Psoas muscle (tissue), 7 donors: ENCODE measurements at regions not wholly inside any gene's neighbourhood (a gene's known extent, or its start where the extent isn't known, plus 50 kb on each side); places are given as distances from the start of the nearest gene placed in this dataset.

Experiments
- ATAC-seq, 4 donors: fragments of 200-7000 bp; cut with Tn5 transposase; one replicate each; pipeline ENCODE4 v1.9.1; 2020; ENCODE audit warnings: moderate library complexity in 3 of 4, mild to moderate bottlenecking in 2 of 4
- DNase-seq, 2 donors: peaks; one replicate each; pipeline ENCODE4 v3.0.0-alpha.2; 2020
- H3K27ac ChIP-seq: fragments of 200-600 bp; one replicate; pipeline ENCODE4 v1.8.0; 2022
- H3K27me3 ChIP-seq, 3 donors: fragments of 200-600 bp in 1 of 3; one replicate each; pipeline versions ENCODE4 v1.6.1 to v1.8.0; 2013 to 2022; ENCODE audit warnings: low read length in 2 of 3, mild to moderate bottlenecking in 2 of 3, moderate library complexity in 1 of 3; ENCODE audit not compliant: insufficient read depth in 3 of 3
- H3K36me3 ChIP-seq, 2 donors: fragments of 200-600 bp in 1 of 2; one replicate each; pipeline versions ENCODE4 v1.6.1 to v1.8.0; 2013 to 2022; ENCODE audit warnings: low read depth in 1 of 2, mild to moderate bottlenecking in 1 of 2, moderate library complexity in 1 of 2; ENCODE audit not compliant: insufficient read depth in 1 of 2
- H3K4me1 ChIP-seq: fragments of 200-600 bp; one replicate; pipeline ENCODE4 v1.8.0; 2022
- H3K4me3 ChIP-seq: fragments of 200-600 bp; one replicate; pipeline ENCODE4 v1.8.0; 2022; ENCODE audit warnings: mild to moderate bottlenecking
- H3K9me3 ChIP-seq: fragments of 200-600 bp; one replicate; pipeline ENCODE4 v1.8.0; 2022
- WGBS, 3 donors: extraction: QIAGEN DNeasy Blood & Tissue Kit; methylation state at CpG; one replicate each; pipeline versions ENCODE4 v1.1.6 to v1.1.7; 2013; 5-methylcytosine and 5-hydroxymethylcytosine counted together
- intact Hi-C, 2 donors: fragments of 100-400 bp; cut with DNase I; formaldehyde crosslinking; loops; one replicate each; pipeline versions ENCODE4 v1.11.0 to v1.14.2; 2022
- TF ChIP-seq, protein P1 (sequence below): fragments of 200-600 bp; IDR thresholded peaks from one replicate; pipeline ENCODE4 v1.8.0; 2022; ENCODE audit warnings: antibody characterized with exemption
- donor health status: healthy with polysubstance abuse.
- donor health status: DM: no; HTN: no; CAD: no; lungs with moderate emphysema.
- donor health status: Bipolar disorder and iron deficiency.
- donor health status: healthy.
- donor health status: DM: yes; HTN: yes; CAD: no.
- donor health status: DM: no; HTN: no; CAD: no.
- donor health status: DM: yes; HTN: yes; CAD: no.

DNA sequence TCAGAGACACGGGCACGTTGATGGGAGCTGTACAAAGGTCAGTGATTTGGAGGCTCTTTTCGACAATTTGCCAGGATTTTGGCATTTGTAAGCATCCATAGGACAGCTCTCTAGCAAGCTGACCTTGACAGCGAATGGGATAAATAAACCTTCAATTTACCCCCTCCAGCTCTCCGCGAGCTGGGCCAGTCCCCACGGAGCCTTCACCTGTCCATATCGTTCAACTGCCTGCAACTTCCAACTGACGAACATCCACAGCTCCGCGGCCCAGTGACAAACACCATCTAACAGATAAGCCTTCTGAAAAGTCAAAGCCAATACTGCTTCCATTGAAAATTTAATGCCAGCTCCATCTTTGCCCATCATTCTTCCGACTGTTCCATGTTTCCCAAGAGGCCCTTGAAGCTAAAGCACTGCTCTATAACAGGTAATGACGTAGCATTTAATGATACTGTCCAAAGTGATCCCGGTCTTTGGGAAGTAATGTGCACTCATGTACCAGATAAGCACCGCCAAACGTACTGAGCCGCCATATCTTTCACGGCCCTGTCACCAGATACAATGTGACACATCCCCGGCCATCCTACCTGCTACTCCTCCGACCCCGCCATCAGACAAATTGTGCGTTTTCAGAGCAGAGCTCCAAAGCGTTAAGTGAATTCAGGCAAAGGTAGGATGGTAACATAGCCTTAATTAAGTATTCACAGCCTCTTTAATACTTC lies 365.3 kb upstream of the ZNF507 start:
- Histone ChIP-seq H3K4me3 (no peak overlapping the region), H3K4me1 (no peaks in the 10 kb centered on the region), H3K36me3 (no peaks in the 10 kb centered on the region), H3K27ac (no peak overlapping the region), H3K27me3 (no peaks in the 10 kb centered on the region), H3K9me3 (no peaks in the 10 kb centered on the region)
- 90 to 92% (median 90%) methylated on average over 23 of the region's 23 CpGs for WGBS, 3 donors
- DNase-seq (no peak), ATAC-seq (no peak)
- intact Hi-C loops: no loop called here
- TF ChIP-seq, protein P1, sequence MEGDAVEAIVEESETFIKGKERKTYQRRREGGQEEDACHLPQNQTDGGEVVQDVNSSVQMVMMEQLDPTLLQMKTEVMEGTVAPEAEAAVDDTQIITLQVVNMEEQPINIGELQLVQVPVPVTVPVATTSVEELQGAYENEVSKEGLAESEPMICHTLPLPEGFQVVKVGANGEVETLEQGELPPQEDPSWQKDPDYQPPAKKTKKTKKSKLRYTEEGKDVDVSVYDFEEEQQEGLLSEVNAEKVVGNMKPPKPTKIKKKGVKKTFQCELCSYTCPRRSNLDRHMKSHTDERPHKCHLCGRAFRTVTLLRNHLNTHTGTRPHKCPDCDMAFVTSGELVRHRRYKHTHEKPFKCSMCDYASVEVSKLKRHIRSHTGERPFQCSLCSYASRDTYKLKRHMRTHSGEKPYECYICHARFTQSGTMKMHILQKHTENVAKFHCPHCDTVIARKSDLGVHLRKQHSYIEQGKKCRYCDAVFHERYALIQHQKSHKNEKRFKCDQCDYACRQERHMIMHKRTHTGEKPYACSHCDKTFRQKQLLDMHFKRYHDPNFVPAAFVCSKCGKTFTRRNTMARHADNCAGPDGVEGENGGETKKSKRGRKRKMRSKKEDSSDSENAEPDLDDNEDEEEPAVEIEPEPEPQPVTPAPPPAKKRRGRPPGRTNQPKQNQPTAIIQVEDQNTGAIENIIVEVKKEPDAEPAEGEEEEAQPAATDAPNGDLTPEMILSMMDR: no peak

DNA sequence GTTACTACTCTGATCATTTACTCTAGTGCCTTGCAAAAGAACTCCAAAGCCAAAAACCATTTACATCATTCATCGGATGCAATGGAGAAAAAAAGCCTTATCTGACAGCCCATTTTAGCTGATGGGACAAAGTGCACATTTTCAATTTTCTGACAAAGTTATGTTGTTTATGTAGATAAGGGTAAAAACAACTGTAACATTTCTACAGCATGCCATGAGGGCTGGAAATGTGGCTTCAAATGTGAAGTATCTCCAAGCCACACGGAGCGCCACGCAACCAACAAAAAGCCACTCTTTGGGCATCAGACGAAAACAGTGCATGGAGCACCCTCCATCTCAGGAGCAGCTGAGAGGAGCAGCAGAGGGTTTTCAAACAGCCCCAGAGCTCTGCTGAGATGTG lies 364.6 kb upstream of the ZNF507 start:
- intact Hi-C loops: no loop called here
- Histone ChIP-seq H3K27ac (no peak overlapping the region), H3K36me3 (no peaks in the 10 kb centered on the region), H3K4me3 (no peak overlapping the region), H3K27me3 (no peaks in the 10 kb centered on the region), H3K9me3 (no peaks in the 10 kb centered on the region), H3K4me1 (no peaks in the 10 kb centered on the region)
- DNase-seq: no peak
- WGBS, 3 donors: 82 to 96% (median 82%) methylated on average over 5 of the region's 5 CpGs
- TF ChIP-seq, protein P1: no peak
- ATAC-seq: no peak

DNA sequence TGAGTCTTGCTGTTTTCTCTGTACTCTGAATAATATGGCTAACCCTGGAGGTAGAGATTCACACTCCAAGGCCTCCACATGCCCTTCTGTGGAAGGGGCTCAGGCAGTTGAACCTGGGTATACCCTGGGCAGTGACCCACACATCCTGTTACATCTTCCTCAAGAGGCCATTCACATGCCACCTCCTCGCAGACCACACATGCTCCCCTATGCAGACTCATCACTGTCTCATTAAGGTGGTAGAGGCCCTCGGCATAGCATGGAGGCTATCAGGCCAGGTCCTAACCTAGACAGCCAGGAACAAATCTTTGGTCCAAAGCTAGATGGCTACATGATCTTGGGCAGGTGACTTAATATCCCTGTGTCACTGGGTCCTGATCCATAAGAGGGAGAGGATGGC lies 363.9 kb upstream of the ZNF507 start:
- no peak overlapping the region for H3K4me3 ChIP-seq
- no peak overlapping the region for H3K27ac ChIP-seq
- no peaks in the 10 kb centered on the region for H3K36me3 ChIP-seq
- H3K27me3 ChIP-seq: no peaks in the 10 kb centered on the region
- WGBS, 3 donors: 87 to 97% (median 92%) methylated on average over 2 of the region's 2 CpGs
- ATAC-seq: no peak
- no peak for DNase-seq
- no peaks in the 10 kb centered on the region for H3K4me1 ChIP-seq
- TF ChIP-seq, protein P1: no peak
- H3K9me3 ChIP-seq: no peaks in the 10 kb centered on the region
- intact Hi-C loops: no loop called here

DNA sequence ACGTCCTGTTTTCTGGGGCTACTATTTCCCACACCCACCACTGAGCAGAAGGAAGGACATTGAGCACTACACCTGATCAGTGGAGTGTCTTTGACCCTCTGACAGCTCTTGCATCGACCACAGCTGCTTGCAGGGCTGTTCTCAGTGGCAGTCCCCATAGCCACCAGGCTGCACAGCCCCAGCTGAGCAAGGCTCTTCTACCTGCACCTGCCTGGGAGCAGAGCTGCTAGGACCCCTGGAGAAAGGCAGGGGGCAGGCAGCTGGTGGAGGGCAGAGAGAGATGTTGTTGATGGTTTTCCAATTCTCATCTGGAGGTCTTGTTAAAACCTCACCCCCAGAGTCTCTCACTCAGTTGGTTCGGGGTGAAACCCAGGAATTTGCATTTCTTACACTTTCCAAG lies 361.8 kb upstream of the ZNF507 start:
- H3K9me3 ChIP-seq: no peaks in the 10 kb centered on the region
- 59 to 68% (median 61%) methylated on average over 3 of the region's 3 CpGs for WGBS, 3 donors
- no peaks in the 10 kb centered on the region for H3K36me3 ChIP-seq
- TF ChIP-seq, protein P1: no peak
- ATAC-seq (no peak), DNase-seq (no peak)
- H3K27me3 ChIP-seq: no peaks in the 10 kb centered on the region
- no peaks in the 10 kb centered on the region for H3K4me1 ChIP-seq
- H3K27ac ChIP-seq: no peak overlapping the region
- no peak overlapping the region for H3K4me3 ChIP-seq
- intact Hi-C loops: no loop called here
